ENCODE measurements at regions not wholly inside any gene's neighbourhood (a gene's known extent, or its start where the extent isn't known, plus 50 kb on each side); places are given as distances from the start of the nearest gene placed in this dataset.

- no peak for TF ChIP-seq JUND (IDR thresholded peaks at IDR 0.05; ENCODE audit: borderline replicate concordance, low read depth, low read length)
- no peak for TF ChIP-seq JUND (tag; IDR thresholded peaks at IDR 0.05; ENCODE audit: borderline replicate concordance, low read depth, low read length)
- no peak for TF ChIP-seq ZNF408 (CRISPR knock-in tag; IDR thresholded peaks at IDR 0.05; ENCODE audit: low read depth)
- TF ChIP-seq SIRT6 (IDR thresholded peaks at IDR 0.05; ENCODE audit: low read depth, low read length): no peak
- no peak for TF ChIP-seq FOXM1 (IDR thresholded peaks at IDR 0.05; ENCODE audit: low read depth)
- TF ChIP-seq FOXM1 (CRISPR knock-in tag; IDR thresholded peaks at IDR 0.05; ENCODE audit: low read depth): no peak
- no peak for TF ChIP-seq KAT2B (IDR thresholded peaks at IDR 0.05; ENCODE audit: low read depth, low read length)
- TF ChIP-seq FOXK1 (CRISPR knock-in tag; IDR thresholded peaks at IDR 0.05; ENCODE audit: borderline replicate concordance): no peak
- no peak for TF ChIP-seq RAD21 (CRISPR knock-in tag; conservative IDR thresholded peaks at IDR 0.05 in 1 of 2, IDR thresholded peaks at IDR 0.05 in 1 of 2)
Observed at GRCh38 chr5:160169326-160169725, 50.1 kb upstream of the PWWP2A start.

All from K562 (cell line).